ENCODE measurements at regions not wholly inside any gene's neighbourhood (a gene's known extent, or its start where the extent isn't known, plus 50 kb on each side); places are given as distances from the start of the nearest gene placed in this dataset.

DNA sequence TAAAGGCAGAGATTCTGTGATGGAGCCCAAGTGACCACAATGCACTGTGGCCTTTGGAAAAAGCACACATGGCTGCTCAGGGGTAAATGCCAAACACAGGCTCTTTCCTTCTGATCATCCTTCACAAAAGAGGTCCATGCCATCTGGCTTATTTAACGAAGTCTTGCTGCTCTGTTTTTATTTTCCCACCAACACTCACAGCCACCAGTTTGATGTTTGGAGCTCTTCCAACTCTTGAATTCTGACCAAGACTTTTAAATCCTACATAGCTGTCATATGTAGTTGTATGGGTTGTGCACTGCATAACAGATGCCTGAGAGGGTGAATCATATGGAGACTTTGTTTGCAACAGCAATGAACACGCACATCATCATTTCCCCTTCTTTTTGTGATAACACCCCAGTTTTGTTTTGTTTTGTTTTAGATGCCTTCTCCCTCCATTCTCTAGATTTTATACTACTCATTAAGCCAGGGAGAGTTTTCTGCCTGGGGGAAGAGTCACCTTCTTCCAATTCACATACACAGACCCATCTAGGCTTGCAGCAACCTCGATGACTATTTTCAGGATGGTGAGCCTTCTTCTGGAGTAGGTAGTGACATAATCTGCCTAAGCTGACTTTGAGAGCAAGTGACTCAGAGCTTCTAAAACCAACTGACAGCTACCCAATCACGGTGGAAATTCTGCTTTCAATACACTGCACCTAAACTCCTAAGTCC, 145.2 kb upstream of the WSCD2 start:
- no peak for DNase-seq

DNA sequence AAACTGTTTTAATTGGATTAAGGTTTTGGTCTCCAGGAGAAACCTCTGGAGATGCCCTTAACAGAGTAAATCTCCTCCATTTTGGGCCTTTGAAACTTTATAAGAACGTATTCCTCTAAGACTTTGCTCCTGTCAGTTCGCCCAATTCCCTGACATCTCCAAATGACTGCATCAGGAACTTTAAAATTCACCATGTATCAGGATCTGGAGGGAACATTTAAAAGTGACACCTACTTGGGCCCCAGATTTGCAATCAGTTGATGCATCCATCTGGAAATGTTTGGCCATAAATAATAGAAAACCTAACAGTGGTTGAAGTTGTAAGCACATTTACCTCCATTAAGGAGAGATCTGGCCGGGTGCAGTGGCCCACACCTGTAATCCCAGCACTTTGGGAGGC, 144.1 kb upstream of the WSCD2 start:
- DNase-seq = no peak

DNA sequence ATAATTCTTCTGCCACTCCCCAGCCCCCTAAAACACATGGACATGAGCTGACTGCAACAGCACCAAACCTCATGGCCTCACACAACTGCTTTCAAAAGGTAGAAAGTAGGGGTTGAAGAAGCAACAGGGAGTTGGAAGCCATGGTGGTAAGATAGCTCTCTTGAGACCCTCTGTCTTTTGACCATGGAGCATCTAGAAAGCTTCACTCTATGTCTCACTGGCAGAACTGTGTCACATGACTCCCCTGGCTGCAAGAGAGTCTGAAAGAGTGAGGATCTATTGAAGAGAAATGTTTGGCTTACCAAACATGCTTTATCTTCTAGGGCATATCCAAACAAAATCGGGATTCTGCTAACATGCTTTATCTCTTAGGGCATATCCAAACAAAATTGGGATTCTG, 142.9 kb upstream of the WSCD2 start:
- DNase-seq = no peak

DNA sequence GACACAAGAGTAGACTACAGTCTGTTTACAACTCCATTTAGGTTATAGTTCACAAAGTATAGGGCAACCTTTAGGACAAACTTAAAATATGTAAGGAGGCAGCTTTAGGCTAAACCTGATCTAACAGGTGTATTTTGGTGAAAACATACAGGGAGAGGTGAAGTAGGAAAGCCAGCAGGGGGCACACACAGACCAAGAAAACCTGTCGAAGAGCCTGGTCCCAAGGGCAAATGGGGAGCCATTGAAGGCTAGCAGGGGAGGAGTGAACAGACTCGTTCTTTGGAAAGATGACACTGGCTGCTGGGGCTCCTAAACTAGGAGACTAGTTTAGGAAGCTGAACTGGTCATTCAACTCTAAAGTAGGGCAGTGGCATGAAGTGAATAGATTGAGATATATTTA, 138.8 kb upstream of the WSCD2 start:
- no peak for DNase-seq

DNA sequence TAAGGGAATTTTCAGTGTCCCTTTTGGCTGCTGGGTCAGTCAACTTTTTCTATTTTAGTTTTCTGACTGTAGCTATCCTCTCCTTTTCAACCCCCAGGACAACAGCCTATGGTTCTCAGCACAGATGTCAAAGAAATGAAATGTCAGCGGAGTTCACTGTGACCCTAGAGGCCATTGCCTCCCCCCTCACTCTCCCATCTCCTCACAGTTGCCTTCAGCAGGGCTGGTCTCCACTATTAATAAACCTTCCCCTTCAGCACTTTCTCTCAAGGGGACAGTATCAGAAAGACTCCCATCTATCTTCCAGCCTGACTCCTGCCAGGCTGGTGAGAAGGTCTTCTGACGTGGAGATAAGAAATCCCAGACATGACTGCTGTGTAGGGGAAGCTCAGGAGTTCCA, 137.1 kb upstream of the WSCD2 start:
- DNase-seq = no peak

DNA sequence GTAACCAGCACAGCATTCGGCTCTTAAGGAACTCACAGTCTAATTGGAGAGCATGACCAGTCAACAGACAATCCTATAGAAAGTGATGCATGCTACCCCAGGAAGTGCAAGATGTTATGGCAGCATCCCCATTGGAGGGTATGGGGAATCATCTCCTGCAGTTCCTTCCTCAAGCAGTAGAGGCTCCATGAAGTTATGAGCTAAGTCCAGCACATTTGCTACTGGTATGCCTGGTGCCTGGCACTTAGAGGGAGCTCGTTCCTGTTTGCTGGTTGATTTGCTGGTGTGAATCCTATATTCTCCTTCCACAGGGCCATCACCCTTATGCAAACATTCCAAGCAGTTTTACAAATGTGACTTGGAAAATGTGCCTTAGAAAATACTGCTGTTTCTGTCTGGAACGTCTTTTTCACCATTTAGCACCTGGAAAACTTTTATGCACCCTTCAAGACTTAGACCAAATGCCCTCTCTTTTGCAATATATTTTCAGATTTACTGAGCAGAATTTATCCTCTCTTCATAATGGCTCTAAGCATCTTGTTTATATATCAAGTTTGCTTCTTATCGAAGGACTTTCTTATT, 136.1 kb upstream of the WSCD2 start:
- DNase-seq = peak; percentile 12

DNA sequence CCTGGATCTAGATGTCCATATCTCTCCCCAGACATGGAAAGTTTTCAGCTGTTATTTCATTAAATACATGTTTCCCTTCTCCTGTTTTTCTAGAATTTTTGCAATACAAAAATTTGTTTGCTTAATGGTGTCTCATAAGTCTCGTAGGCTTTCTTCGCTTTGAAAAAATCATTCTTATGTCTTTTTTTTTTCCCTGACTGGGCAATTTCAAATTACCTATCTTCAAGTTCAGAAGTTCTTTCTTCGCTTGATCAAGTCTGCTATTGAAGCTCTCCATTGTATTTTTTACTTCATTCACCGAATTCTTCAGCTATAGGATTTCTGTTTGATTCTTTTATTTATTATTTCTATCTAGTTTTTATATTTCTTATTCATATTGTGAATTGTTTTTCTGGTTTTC, 130.2 kb upstream of the WSCD2 start:
- DNase-seq = no peak

DNA sequence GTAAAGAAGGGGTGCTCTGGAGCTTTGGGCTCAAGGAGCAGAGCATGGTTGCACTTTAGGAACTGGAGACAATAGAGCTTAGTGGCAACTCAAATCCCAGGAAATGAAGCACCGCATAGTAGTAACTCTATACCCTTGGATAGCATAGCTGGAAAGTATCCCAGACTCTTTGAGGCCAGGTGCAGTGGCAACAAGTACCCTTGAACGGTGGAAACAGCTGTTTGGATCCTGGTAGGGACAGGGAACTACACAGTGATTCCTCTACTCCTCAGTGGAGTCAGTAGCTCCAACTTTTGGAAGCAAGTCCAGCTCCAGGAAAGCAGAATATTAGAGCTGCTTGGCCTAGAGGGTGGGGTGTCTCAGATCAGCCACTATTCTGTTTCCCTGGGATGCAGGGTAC, 129.0 kb upstream of the WSCD2 start:
- DNase-seq = peak; percentile 3

DNA sequence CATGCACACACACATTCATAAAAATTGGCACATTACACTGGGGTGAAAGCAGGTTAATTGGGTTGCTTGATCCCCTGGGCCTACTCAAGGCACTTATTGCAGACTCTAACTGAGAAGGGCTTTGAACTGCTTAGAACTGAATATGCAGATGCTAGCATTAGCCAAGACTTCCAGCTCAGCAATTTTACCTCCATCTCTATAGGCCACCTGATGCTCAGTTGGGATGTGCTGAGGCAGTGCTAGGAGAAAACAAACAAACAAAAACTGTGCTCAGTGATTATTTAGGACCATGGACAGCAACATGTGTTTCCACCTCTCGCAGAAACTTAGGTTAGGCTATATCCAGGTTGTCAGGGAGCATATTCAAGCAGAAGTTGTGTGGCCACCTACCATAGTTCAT, 124.8 kb upstream of the WSCD2 start:
- no peak for DNase-seq

DNA sequence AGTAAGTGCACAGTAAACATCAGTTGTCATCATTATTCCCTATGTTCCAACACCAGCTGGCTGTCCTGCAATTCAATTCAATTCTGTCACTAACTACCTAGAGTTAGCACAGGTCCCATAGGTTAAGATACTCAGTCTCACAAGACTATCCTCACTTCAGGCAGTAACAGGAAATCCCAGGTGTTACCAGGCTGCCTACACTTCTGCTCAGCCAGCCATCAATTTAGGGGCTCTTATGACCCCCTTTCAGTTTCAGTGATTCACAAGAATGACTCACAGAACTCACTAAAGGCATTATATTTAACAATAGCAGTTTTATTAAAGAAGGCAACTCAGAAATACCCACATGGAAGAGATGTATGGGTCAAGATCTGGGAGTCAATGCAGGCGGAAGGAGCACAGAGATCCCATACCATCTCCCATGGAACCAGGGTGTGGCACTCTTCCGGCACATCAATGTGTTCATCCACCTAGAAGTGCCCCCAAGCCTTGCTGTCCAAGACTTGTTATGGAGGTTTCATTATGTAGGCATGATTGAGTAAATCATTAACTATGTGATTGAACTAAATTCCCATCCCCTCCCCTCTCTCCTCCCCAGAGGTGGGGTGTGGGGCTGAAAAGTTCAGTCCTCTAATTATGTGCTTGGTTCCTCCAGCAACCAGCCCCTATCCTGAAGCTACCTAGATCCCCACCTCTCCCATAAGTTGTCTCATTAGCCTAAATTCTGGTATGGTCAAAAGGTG, 120.8 kb upstream of the WSCD2 start:
- no peak for DNase-seq

DNA sequence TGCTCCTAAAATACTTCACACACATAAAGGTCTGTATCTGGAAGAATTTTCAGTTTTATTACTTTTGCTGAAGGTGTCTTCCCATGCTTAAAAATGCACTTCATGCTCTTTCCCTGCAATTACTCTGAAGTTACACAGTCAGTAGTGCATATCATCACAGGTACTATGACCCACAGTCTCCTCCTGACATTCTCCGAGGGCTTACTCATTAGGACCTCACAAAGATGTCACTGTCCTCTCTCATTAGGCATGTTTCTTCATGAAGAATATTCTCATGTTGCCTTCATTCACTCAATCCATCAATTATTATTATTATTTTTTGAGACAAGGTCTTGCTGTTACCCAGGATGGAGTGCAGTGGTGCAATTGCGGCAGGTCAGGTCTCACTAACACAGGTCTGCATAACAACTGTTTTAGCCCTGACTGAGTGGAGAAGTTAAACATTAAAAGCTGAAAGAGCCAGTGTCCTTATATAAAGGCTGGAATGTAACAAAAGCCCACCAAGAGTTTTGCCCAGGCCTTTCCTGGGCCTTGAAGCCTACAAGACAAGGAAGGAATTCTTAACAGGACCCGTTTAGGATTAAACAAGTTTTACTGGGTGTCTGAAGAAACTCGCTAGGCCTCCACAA, 119.5 kb upstream of the WSCD2 start:
- no peak for DNase-seq

DNA sequence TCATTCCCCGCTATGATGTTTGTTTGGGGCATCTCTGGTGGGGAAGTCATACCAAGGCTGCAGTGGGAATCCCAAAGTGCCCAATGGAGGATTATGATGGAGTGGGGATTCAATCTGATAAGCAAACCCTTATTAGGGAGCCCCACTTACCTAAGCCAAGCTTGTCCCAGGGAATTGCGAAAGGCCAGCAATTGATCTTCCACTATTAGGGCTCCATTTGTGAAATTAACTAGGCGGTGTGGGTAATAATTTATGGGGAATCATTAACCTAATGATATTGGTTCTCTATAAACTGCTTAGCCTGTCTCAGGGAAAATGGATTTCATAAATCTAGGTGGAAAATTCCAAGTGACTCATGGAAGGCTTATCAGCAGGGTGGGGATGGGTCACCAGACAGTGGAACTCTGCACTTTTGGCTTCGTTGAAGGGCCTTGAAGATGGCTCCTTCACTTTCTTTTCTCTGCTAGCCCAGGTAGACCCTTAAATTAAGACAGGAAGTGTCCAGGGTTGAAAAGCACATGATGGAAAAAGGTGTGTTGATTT, 113.0 kb upstream of the WSCD2 start:
- no peak for DNase-seq

DNA sequence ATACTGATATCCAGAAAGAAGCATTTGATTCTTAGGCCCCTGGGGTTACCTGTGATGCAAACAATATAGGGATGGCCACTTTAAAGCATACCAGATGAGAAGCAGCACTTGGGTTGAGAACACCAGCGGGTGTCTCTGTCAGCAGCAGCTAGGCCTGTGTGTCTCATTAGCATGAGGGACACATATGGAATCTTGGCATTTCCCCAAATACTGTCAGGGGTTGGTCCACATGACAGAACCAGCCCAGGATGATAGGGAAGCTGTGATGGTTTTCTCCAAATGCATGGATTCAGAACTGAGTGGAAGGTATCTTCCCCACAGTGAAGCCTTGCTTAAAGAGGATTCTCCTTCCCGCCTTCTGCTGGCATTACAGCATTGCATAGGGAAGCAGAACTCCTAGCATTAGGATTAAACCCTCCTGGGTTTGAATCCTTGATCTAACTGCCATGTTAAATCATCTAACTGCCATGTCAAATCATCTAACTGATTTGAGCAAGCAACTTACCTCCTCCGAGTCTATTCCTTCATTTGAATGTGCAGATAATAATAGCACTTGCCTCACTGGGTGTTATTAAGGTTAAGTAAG, 111.5 kb upstream of the WSCD2 start:
- DNase-seq = no peak

DNA sequence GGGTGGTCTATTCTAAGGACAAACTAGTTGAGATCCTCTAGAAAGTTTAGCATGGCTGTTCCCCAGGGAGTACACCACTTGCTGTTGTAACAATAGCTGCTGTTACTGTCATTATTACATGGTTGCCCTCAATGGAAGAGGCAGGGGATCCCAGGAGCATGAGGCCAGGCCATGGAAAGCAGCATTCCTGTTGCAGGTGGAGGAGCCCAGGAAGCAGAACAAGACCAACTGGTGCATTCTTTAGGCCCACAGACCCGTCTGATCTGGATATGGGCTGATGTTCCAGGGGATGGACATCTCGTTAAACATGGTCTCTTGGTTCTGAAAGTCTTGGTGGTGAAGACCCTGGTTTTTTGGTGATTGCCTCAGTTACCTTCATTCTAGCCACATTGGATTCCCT, 109.2 kb upstream of the WSCD2 start:
- no peak for DNase-seq

DNA sequence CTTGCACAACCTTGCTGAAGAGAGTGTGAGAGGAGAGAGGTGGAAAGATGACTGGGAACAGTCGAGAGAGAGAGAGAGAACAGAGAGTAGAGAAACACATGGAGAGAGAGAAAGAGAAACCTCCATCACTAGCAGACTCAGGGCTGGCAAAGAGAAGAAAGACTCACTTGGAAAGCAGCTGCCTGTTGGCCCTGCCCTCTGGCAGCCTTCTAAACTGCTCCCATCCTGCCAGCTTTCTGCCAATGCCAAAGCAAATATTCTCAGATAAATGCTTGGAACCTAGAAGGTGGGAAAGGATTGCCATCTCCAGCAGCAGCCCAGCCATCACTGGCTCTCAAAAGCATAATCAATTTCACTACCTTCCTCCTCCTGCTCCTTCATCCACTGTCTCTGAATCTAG, 107.9 kb upstream of the WSCD2 start:
- DNase-seq = no peak

DNA sequence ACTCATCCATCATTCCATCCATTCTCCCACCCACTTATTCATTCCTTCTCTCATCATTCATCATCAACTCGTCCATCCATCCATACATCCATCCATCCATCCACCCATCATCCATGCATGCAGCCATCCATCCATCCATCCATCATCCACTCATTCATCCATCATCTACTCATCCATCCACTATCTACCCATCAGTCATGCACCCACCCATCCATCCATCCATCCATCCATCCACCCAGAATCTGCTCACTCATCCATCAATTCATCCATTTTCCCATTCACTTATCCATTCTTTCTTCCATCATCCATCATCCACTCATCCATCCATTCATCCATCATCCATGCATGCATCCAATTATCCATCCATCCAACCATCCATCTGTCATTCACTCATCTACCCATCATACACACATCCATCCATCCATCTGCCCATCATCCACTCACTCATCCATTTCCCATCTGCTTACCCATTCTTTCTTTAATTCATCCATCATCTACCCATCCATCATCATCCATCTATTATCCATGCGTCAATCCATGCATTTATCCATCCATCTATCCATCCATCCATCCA, 107.1 kb upstream of the WSCD2 start:
- no peak for DNase-seq

DNA sequence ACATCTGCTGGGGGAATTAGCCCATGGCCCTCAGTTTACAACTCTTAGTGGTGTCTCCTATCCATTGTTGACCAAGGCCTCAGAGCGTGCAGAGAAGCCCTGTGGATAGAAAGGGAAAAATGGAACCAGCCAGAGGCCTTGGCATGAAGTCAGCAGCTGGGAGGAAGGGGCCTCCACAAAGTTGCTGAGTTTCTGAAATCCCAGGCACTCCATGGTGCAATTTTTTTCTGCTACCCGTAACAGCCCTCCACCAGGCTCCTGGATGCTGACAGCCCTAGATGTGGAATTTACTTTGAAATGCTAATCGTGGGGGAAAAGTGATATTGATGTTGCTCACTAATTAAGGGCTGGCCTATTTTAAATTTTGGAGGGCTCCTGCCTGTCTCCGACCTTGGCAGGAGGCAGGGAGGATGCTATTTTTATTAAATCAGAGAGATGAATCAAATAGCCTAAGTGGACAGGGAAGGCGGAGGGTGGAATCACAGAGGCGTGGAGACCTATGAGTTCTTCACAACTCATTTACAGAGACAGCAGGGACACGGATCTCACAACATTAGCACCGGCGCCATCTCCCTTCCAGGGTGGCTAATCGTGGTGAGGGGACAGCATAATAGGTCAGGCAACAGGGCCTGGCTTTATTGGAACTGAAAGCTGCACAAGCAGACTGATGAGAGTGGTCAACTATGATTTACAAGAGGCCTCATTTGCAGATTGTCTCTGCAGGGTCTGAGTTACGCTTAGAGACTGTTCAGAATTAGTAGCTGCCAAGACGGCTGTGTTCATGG, 99.8 kb upstream of the WSCD2 start:
- no peak for DNase-seq

DNA sequence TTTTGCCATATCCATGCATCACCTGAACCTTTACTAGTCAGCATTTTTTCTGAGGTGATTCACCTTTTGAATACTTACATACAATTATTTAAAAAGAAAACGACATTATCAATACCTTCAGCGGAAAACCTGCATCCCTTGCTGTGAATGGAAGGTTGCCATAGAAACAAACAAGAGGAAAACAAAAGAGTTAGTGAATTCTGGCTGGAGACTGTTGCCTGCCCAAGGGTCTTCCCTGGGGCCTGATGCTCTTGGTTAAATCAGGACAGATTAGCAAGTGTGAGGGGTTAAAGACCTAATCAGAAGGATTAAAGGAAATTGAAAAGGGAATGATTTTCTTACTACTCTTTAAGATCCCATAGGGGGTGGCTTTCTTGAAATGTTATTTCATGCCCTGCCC, 96.0 kb upstream of the WSCD2 start:
- no peak for DNase-seq

DNA sequence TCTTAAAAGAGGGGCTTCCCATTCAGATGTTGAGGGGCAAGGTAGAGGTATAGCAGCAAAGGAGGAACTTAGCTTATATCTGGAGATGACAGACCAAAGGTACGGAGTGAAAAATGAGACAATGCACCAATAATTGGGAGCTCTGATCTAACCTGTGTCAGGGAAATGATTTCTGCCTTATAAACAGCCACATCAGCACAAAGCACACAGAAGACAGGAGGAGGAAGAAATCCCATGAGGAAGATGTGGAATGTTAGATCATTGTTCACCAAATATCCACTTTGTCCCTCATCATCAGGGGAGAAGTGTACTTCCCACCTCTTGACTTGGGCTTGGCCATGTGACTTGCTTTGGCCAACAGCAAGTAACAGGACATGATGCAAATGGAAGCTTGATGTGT, 93.7 kb upstream of the WSCD2 start:
- no peak for DNase-seq

DNA sequence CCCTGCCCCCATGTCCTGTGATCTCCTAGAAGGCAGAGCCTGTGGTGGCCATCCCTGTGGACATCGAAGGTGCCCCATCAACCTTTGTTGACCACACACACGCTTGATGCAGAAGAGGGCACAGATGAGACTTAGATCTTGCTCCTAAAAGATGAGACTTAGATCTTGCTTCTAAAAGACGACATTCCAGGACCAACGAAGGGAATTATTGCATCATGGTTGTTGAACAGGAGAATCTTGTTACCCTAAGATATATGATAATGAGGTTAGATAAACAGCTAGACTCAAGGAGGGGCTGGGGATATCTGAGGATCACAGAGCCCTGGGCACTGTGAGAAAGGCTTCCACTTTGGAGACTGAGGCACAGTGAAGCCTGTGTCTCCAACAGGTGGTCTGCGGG, 91.1 kb upstream of the WSCD2 start:
- DNase-seq = no peak

DNA sequence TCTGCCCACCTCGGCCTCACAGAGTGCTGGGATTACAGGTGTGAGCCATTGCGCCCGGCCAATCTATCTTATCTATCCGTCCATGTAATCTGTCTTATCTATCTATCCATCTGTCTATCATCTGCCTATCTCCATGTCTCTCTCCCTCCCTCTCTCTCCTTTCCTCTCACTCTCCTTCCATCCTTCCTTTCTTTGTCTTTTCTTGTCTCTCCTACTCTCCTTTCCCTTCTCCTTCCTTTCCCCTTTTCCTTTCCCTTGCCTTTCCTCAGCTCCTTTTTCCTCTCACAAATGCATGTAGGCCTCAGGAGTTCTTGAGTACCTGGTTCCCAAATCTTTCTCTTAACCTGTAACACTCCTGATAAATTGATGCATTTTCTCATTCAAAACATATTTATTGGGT, 89.3 kb upstream of the WSCD2 start:
- DNase-seq = no peak

DNA sequence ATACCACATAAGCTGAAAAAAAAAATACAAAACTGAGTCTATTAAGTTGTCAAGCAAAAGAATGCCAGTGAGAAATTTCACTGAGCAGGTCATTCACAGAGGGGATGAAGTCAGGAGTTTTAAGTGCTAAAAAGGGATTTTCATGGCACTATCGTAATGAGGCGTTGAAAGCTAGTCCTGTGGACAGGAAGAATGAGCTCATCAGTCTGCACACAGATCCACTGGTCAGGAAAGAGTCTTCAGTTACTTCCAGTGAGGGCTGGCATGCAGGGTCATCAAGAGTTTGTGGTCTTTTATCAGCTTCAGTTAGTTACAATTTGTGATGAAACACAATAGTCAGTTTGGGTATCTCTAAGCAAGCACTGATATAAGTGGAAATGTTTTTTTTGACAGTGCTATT, 88.1 kb upstream of the WSCD2 start:
- no peak for DNase-seq
